Umbilical cord (tissue), 1 donor: ENCODE measurements at regions not wholly inside any gene's neighbourhood (a gene's known extent, or its start where the extent isn't known, plus 50 kb on each side); places are given as distances from the start of the nearest gene placed in this dataset.

Experiments
- DNase-seq: peaks from one replicate; pipeline ENCODE4 v3.0.0-alpha.2; 2015; ENCODE audit warnings: low spot score

DNA sequence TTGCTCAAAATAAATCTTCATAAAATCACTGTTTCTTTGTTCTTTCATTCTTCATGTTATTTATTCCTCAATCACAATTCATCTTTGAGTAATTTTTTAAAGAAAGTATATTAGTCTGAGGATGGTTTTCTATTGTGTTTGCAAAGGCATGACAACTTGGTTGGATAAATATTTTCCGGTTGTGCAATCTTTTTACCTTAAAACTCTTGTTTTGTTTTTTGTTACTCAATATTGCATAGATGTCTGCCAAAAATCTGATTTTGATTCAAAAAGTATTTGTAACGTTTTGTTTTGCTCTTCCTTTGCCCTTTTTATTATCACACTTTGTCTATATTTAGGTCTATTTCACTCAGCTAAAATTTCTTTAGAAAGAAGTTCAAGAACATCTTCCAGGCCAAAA is 86.2 kb upstream of the SYT1 start:
- DNase-seq, result no peak

DNA sequence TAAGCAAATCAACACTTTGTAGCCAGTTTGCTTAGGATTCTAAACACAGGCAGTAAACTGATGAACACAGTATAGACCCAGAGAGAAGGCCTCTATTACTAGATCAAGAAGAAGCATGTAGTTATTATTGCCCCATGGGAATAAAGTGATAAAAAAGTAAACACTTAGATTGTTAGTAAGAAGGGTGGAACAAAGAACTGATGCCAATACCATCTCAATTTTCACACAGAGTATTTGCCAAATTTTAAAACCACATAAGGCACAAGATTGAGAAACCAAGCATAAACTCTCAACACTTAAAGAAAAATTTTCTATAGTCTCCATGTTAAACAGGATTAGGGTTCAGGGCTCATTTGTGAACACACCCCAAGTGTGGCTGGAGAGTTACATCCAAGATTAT is 77.0 kb upstream of the SYT1 start:
- DNase-seq, result no peak

DNA sequence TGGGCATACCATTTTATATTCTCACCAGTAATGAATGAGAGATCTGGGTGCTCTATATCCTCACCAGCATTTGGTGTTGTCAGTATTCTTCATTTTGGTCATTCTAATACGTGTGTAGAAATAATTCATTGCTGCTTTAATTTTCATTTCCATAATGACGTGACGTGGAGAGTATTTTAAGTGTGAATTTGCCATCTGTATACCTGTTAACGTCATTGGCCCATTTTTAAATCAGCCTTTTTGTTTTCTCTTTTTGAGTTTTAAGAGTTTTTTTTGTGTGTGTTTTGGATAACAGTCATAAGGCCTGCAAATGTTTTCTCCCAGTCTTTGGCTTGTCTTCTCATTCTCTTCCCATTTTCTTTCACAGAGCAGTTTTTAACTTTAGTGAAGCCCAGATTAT is 74.4 kb upstream of the SYT1 start:
- no peak for DNase-seq

DNA sequence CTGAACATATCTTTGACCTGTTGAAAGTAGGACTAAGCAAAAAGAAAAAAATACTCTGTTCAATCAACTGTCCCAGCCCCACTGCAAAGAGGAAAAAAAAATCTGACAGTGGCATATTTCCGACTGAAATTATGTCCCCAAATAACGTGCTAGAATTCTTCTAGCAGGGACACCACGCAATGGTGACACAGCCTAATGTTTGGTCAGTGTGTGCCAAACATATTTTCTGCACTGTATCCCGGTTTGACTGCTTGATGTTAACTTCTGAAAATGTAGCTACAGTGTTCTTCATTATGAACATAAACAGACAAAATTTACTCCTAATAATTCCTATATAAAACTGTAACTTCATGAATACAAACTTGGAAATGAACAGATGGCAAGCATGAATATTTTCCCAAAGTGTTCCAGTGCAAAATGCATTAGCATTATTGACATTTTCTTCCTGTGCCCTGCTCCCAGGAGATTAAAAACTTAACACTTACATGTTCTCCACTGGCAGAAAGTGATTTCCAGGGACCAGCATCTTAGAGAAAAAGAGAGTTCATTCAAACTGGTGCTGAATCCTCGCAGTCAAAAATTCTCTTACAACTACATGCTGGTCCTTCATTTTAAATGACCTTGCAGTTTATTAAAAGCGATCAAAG is 72.4 kb upstream of the SYT1 start:
- no peak for DNase-seq

DNA sequence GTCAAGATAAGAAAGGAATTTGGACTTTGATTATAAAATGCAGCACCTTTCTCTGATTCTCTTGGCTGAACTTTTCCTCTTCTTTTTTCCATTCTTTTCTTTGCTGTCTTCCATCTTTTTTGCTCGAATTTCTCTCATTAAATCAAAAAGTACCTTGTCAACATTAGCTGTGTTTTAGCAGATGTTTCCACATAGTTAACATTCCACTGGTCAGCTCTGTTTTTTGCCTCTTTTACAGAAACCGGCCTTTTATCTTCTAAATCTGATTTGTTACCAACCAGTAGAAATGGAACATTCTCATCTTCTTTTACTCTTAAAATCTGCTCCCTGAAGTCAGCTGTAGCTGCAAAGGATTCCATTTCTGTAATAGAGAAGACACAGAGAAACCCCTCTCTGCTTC is 71.1 kb upstream of the SYT1 start:
- no peak for DNase-seq

DNA sequence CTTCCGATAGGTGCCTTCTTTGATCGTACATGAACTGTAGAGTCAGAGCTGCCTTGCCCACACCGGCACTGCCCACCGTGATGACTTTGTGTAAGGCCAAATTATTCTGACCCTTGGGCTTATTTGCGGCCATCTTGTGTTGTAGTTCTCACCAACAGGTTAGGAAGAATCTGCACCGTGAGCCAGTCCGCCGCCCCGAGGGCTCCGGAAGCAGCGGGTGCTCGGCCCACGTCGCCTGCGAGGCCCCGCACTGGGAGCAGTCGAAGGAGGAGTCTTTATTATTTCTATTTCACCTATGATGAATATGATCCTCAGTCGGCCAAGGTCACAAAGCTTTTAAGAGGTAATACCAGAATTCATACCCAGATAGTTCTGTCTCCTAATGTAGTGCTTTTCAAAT is 70.6 kb upstream of the SYT1 start:
- DNase-seq, result no peak

DNA sequence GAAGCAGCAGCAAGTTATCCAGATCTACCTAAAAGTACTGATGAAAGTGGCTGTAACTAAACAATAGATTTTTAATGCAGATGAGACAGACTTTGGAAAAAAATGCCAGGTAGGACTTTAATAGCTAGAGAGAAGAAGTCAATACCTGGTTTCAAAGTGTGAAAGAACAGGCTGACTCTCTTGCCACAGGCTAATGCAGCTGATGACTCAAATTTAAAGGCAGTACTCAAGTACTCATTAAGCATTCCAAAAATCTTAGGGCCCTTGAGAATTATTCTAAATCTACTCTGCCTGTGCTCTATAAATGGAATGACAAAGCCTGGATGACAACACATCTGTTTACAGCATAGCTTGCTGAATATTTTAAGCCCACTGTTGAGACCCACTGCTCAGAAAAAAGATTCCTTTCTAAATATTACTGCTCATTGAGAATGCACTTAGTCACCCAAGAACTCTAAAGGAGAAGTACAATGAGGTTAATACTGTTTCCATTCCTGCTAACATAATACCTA is 68.6 kb upstream of the SYT1 start:
- no peak for DNase-seq

DNA sequence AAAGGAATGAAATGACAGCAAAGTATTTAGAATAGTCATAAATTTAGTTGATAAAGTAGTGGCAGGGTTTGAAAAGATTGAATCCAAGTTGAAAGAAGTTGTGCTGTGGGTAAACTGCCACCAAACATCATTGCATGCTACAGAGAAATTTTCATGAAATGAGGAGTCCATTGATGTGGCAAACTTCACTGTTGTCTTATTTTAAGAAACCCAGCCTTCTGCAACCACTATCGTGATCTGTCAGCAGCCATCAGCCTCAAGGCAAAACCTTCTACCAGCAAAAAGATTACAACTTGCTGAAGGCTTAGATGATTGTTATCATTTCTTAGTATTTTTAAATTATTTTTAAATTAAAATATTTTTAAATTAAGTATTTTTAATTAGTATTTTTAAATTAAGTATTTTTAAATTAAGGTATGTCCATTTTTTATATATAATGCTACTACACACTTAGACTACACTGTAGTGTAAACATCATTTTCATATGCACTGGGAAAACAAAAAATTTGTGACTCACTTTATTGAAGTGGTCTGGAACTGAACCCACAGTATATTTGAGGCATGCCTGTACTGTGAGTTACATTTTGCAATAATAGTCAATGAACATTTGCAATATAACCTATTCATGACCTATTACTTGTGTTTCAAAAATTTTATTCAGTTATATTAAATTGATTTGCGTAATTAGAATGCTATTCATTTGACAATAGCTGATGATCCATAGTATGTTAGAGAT is 67.2 kb upstream of the SYT1 start:
- DNase-seq, result no peak

DNA sequence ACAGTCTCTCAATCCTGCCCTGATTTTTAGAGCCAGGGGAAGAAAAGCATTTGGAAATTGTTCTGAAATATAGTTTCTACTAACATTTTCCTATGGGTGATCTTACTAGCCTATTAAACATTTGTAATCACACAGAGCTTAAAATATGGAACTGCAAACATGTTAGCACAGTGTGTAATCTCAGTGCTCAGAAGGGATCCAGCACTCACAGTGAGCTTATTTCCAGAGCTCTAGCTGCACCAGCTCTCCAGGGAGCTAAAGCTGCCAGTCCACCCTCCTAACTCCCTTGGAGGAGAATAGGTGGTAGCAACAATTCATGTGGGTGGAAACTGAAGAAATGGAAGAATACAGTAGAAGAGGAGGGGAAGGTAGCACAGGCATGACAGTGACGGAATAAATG is 64.9 kb upstream of the SYT1 start:
- peak; percentile 75 for DNase-seq

DNA sequence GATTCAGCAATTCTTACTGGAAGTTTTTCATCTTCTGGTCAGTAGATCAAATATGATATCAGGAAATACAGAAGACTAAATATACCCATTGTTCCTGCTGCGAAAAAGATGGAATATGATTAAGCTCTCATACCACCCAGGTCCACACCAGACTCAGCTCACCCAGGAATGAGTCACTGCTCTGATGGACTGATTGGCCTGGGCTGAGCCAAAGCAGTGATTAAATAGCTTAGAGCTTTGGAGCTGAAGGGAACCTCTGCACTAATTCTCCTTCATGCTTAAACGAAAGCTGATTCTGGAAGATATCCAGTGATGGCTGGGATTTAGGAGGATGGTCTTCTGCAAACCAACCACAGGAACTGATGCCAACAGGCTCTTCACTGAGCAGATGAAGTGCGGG is 62.0 kb upstream of the SYT1 start:
- peak; percentile 78 for DNase-seq

DNA sequence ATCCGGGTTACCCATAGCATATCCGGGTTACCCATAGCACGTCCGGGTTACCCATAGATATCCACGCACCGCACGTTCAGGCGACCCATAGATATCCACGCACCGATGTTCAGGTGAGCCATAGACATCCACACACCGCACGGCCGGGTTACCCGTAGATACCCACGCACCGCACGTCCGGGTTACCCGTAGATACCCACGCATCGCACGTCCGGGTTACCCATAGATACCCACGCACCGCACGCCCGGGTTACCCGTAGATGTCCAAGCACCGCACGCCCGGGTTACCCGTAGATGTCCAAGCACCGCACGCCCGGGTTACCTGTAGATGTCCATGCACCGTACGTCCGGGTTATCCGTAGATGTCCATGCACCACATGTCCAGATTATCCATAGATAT is 60.3 kb upstream of the SYT1 start:
- DNase-seq, result no peak
